ENCODE measurements at regions not wholly inside any gene's neighbourhood (a gene's known extent, or its start where the extent isn't known, plus 50 kb on each side); places are given as distances from the start of the nearest gene placed in this dataset.

- no peak for TF ChIP-seq CTCF (IDR thresholded peaks at IDR 0.05)
- TF ChIP-seq POLR2A (IDR thresholded peaks at IDR 0.05): no peak
These were observed 74.1 kb upstream of the BZW1 start for GRCh38 chr2:200737585-200737984.
